ENCODE measurements at regions not wholly inside any gene's neighbourhood (a gene's known extent, or its start where the extent isn't known, plus 50 kb on each side); places are given as distances from the start of the nearest gene placed in this dataset.
"Not testable (repeated sequence)": the region's sequence is repeated elsewhere in the genome, so short reads cannot be mapped to it uniquely, and the experiment has no call there.

GRCh38 chr7:110507369-110507768 is 583.6 kb upstream of the LRRN3 start:
- ATAC-seq (no peak), DNase-seq (no peak)
- Histone ChIP-seq H3K4me1 (no peaks in the 10 kb centered on the region), H3K27ac (no peak overlapping the region), H3K4me3 (no peak overlapping the region), H3K9me3 (no peaks in the 10 kb centered on the region), H3K36me3 (no peaks in the 10 kb centered on the region), H3K27me3 (no peaks in the 10 kb centered on the region)
- in situ Hi-C loops (cut with MboI; ENCODE audit: low sequenced_read_pairs in 4 of 4): no loop called here
- no peak for TF ChIP-seq POLR2A (IDR thresholded peaks at IDR 0.05)
- TF ChIP-seq CTCF (IDR thresholded peaks at IDR 0.05 in 4 of 5, conservative IDR thresholded peaks at IDR 0.05 in 1 of 5): no peak
- intact Hi-C loops (cut with DNase I; ENCODE audit: low total_unique reads): no loop called here

- DNase-seq: no peak
- no peaks in the 10 kb centered on the region for H3K9me3 ChIP-seq
- TF ChIP-seq POLR2A (IDR thresholded peaks at IDR 0.05) (no peak), CTCF (IDR thresholded peaks at IDR 0.05 in 4 of 5, conservative IDR thresholded peaks at IDR 0.05 in 1 of 5) (no peak)
- no peaks in the 10 kb centered on the region for H3K4me1 ChIP-seq
- no peaks in the 10 kb centered on the region for H3K27me3 ChIP-seq
- no peak for ATAC-seq
- in situ Hi-C loops (cut with MboI; ENCODE audit: low sequenced_read_pairs in 4 of 4): no loop called here
- no peaks in the 10 kb centered on the region for H3K36me3 ChIP-seq
- no peak overlapping the region for H3K4me3 ChIP-seq
- intact Hi-C loops (cut with DNase I; ENCODE audit: low total_unique reads): no loop called here
- H3K27ac ChIP-seq: no peak overlapping the region
Measured at GRCh38 chr7:110507832-110508231, 583.1 kb upstream of the LRRN3 start.

- H3K4me1 ChIP-seq; DNase-seq; intact Hi-C loops (cut with DNase I; ENCODE audit: low total_unique reads); H3K27me3 ChIP-seq; in situ Hi-C loops (cut with MboI; ENCODE audit: low sequenced_read_pairs in 4 of 4); ATAC-seq; H3K27ac ChIP-seq; H3K36me3 ChIP-seq; H3K4me3 ChIP-seq; H3K9me3 ChIP-seq: not testable (repeated sequence)
Measured at GRCh38 chr7:110514975-110515551, 575.9 kb upstream of the LRRN3 start.

- no peaks in the 10 kb centered on the region for H3K27me3 ChIP-seq
- DNase-seq: no peak
- H3K9me3 ChIP-seq: no peaks in the 10 kb centered on the region
- no peaks in the 10 kb centered on the region for H3K4me1 ChIP-seq
- TF ChIP-seq CTCF (IDR thresholded peaks at IDR 0.05 in 4 of 5, conservative IDR thresholded peaks at IDR 0.05 in 1 of 5) (no peak), POLR2A (IDR thresholded peaks at IDR 0.05) (no peak)
- H3K27ac ChIP-seq: no peak overlapping the region
- ATAC-seq: no peak
- H3K36me3 ChIP-seq: no peaks in the 10 kb centered on the region
- intact Hi-C loops (cut with DNase I; ENCODE audit: low total_unique reads): no loop called here
- in situ Hi-C loops (cut with MboI; ENCODE audit: low sequenced_read_pairs in 4 of 4): no loop called here
- H3K4me3 ChIP-seq: no peak overlapping the region
Measured at GRCh38 chr7:110519851-110520250, 571.1 kb upstream of the LRRN3 start.

- no peak for TF ChIP-seq POLR2A (IDR thresholded peaks at IDR 0.05)
- no peak for TF ChIP-seq CTCF (IDR thresholded peaks at IDR 0.05 in 4 of 5, conservative IDR thresholded peaks at IDR 0.05 in 1 of 5)
Measured at GRCh38 chr7:110521357-110521911, 569.5 kb upstream of the LRRN3 start.

More at GRCh38 chr7:110521357-110521911, 569.5 kb upstream of the LRRN3 start:
- Histone ChIP-seq H3K9me3 (no peaks in the 10 kb centered on the region), H3K27me3 (no peaks in the 10 kb centered on the region), H3K27ac (no peak overlapping the region), H3K4me3 (no peak overlapping the region), H3K4me1 (no peaks in the 10 kb centered on the region), H3K36me3 (no peaks in the 10 kb centered on the region)
- no peak for ATAC-seq
- intact Hi-C loops (cut with DNase I; ENCODE audit: low total_unique reads) (no loop called here), in situ Hi-C loops (cut with MboI; ENCODE audit: low sequenced_read_pairs in 4 of 4) (no loop called here)
- DNase-seq: no peak
